NCI-H1417 treated with DMSO at 0.1 percent for 48 hours (cell line): ENCODE measurements at regions not wholly inside any gene's neighbourhood (a gene's known extent, or its start where the extent isn't known, plus 50 kb on each side); places are given as distances from the start of the nearest gene placed in this dataset.
"Not testable (repeated sequence)": the region's sequence is repeated elsewhere in the genome, so short reads cannot be mapped to it uniquely, and the experiment has no call there.

ENCODE experiments used
- DNase-seq: peaks from one replicate; lab custom pipeline; 2025; lab: John Stamatoyannopoulos, UW

DNA sequence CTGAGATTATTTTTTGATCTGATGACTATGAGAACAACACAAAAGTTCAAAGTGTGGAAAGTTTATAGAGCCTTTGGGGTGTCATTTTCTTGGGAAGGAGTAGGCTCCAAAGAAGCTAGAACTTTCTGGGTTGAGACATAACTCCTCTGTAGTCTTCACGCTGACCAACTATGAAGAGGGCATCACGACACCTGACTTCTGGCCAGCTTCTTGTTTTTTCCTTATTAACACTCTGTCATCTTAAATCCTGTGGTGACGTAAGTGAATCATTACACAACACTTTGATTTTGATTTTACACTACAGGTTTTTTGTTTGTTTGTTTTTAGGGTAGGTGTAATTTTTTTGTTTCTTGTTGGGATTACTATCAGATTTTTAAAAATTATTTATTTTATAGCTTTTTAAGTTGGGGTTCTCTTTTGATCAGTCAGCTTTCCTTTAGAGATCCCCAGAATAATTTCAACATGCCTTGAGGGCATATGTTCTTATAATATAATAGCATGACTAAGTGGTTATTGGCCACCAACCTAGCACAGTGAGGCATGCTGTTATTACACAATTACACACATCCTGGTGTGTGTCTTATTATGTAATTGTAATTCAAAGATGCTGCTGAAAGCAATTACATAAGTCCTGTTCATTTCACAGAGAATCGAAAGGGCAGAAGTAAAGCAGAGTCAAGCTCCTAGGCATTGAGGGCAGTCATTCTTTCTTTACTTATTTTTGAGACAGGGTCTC lies 281.6 kb upstream of the NOTCH2NLA start:
- DNase-seq = not testable (repeated sequence)

DNA sequence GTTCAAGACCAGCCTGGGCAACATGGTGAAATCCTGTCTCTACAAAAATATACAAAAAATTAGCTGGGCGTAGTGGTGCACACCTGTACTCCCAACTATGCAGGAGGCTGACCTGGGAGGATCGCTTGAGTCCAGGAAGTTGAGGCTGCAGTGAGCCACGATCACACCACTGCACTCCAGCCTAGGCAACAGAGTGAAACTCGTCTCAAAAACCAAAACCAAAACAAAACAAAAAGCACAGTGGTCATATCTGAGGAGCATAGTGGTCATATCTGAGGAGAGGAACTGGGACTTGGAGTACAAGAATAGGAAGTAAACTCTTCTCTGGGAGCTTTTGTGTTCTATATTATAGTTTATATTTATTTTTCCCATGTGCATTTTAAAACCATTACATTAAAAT lies 275.3 kb upstream of the NOTCH2NLA start:
- DNase-seq = not testable (repeated sequence)

DNA sequence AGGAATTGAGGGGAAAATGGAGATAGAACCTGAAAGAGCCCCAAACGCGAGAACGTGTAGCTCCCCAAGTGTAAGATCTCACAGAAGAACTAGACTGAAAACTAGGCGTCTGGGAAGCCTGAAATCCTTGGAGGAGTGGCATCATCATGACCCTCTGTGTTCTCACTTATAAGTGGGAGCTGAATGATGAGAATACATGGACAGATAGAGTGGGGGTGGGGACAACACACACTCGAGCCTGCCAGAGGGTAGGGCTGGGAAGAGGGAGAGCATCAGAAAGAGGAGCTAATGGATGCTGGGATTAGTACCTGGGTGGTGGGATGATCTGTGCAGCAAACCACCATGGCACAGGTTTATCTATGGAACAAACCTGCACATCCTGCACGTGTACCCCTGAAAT lies 258.7 kb upstream of the NOTCH2NLA start:
- not testable (repeated sequence) for DNase-seq

DNA sequence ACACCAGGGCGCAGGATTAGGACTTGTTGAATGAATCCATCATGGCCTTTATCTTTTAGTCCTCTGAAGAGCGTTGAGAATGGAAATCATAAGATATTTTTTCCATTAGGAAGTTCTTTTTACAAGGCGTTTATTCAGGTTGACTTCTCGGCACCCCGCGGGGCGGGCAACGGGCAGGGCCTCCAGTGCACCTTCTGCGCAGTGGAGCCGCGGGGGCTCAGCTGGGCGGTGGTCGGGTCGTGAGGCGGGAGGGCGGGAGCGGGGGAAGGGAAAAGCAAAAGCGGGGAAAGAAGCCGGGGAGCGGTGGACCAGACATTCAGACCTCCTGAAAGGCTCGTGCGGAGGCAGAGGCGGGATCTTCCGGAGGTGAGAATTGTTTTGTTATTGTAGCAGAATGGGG lies 258.3 kb upstream of the NOTCH2NLA start:
- DNase-seq = not testable (repeated sequence)

DNA sequence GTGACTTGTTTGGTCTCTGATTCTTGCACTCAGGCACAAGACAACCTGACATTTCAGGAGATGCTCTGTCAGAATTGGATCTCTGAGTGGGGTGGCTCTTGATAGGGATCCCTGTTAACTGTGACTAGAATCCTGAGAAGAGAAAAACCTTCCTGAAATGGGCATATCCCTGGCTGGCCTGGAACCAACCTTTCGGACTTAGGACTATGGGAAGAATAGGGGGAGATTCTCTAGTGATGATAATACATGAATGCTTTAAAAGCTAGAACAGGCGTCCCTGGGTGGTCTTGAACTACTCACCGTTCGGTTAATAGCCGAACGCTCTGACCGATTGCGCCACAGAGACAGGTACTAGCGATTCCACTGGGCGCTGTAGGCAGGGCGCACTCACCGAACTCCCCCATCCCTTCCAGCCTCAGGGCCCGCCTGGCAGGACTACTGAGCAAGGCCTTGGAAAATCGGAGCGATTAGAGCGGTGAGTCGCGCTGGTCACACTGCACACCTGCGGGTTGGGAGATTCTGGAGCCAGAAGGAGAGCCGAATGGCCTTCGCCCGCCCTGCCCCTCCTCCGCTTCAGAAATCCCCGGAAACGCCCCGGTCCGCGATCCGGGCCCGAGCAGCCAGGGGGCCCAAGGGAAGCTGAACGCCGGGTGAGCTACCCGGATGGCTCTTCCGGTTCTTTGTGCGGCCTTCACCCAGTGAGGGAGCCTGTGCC lies 257.6 kb upstream of the NOTCH2NLA start:
- not testable (repeated sequence) for DNase-seq

DNA sequence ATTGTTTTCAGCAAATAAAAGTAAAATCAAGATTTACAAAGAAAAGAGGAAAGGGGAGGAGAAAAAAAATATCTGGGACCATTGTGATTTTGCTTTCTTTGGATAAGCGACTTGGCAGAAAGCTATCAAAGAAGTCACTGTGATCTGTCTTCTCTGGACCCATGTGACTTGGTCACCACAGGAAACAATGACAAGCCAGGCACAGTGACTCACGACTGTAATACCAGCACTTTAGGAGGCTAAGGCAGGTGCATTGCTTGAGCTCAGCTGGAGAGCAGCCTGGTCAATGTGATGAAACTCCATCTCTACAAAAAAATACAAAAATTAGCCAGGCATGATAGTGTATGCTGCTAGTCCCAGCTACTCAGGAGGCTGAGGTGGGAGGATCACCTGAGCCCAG lies 255.4 kb upstream of the NOTCH2NLA start:
- DNase-seq = not testable (repeated sequence)

DNA sequence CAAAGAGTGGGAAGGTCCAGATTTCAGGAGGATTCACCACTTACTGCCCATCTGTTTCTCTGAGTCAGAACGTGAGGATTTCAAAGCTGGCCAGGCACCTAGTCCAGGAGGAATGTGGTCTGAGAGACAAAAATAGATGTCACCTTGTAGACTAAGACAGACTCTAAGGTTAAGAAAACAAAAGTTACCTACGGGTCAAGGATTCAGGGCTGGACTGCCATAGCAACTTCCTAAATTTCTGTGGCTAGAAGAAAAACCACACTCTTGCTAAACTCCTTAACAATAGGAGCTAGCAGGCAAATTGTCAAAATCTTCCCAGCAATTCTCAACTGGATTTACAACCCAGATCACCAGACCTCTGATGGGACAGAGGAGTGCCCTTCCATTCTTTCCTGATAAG lies 250.4 kb upstream of the NOTCH2NLA start:
- not testable (repeated sequence) for DNase-seq

DNA sequence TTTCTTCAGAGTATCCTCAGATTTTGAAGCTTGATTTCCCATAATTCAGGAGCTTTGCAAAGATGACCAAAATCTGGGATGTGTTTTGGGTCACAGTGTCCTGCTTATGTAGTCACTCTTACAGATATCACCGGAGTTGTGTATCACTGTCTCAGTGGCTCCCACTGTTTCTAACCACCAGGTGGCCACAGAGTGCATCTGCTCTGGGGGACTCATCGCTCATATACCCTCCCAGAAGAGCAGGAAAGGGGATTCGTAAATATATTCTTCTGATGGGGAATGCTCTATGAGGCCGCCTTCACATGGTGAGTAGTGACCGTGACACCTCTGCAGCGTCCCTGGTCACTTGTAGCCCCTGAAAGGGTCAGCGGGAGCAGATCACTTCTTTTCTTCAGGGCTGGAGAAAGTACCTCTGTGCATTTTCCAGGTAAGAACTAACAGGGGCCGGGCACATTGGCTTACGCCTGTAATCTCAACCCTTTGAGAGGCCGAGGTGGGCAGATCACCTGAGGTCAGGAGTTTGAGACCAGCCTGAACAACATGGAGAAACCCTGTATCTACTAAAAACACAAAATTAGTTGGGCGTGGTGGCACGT lies 249.4 kb upstream of the NOTCH2NLA start:
- DNase-seq = not testable (repeated sequence)

DNA sequence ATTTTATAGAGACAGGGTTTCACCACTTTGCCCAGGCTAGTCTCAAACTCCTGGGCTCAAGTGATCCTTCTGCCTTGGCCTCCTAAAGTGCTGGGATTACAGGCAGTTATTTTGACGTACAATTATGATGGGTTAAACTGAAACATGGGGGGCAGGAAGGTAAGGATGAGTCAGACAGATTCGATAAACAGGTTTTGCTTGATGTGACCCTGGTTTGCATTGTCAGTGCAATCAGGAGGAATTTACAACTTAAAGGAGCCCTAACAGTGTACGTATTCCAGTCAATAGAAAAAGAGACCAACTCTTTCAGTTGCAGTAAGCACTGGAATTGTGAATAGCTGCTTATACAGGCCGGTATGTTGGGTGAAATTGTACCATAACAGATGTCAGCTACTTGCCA lies 246.3 kb upstream of the NOTCH2NLA start:
- DNase-seq = not testable (repeated sequence)

DNA sequence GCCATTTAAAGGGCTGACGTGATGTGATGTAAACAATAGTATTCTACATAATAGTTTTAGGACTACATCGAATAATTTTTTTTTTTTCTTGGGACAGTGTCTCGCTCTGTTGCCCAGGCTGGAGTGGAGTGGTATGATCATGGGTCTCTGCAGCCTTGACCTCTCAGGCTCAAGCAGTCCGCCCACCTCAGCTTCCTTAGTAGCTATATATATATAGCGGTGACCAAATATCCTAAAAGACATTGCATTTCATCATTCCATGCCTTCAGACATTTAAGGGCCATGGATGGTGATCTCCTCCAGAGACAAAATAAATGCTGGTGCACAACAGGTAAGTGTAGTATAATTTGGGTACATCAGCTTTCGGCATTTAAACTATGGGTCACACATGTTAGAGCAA lies 245.4 kb upstream of the NOTCH2NLA start:
- not testable (repeated sequence) for DNase-seq

DNA sequence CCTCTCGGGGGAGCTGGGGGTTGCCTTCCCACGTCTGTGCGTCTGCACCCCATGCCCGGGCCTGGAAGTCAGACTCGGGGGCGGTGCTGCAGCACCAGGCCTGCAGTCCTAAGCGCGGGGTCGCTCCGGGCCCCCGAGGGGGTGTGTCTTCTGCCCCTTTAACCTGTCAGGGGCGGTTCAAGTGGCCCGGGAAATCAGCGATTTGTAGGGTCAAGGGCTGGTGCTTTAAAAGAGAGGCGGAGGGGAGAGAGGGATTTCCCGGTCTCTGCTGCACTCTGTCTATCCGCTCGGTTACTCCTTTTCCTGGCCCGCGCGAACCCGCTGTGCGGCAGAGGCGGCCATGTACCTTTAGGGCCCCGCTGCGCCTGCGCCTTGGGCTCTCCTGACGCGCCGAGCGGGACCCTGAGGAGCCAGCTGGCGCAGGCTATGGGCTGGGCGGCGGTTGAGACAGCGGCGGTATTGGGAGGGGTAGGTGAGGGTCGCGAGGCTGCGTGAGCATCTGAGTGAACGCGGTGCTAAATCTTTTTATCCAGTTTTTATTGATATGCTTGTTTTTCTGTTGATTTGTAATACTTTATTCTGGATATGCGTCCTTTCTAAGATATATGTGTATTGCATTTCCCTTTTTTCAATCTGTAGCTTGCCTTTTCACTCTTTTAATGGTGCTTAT lies 243.5 kb upstream of the NOTCH2NLA start:
- DNase-seq = peak; percentile 35

DNA sequence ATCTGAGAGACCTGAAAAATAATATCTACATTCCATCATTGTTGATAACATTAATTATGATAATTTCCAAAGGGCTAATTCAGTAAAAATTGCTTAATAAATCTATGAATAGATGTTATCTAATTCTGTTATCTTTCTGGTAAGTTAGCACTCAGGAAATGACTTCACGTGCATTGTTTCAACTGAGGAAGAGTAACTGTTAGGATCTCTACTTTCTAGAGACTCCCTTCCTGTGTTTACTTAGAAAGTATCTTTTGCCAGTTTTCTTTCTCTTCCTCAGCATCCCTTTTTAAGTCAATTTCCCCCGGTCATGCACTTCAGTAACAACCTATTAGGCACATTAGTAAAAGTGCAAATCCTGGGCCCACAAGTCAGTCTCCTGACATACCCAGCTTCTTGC lies 231.1 kb upstream of the NOTCH2NLA start:
- DNase-seq = not testable (repeated sequence)

DNA sequence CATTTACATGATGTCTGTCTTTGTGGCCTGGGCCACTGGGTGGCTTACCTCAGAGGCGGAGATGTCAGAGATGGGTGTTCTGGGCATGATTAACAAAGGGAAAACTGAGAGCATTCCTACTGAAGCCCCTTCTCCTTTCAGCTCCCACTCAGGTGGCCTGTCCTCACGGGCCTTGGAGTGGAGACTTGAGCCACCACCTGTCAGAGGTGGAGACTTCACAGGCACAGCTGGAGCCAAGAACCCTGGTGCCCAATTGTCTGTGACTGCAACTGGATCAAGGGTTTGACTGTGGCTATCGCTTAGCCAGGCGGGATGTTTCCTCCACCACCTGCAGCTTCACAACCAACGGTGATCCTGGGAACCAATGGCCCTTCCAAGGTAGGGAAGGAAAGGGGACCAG lies 230.5 kb upstream of the NOTCH2NLA start:
- DNase-seq = not testable (repeated sequence)

DNA sequence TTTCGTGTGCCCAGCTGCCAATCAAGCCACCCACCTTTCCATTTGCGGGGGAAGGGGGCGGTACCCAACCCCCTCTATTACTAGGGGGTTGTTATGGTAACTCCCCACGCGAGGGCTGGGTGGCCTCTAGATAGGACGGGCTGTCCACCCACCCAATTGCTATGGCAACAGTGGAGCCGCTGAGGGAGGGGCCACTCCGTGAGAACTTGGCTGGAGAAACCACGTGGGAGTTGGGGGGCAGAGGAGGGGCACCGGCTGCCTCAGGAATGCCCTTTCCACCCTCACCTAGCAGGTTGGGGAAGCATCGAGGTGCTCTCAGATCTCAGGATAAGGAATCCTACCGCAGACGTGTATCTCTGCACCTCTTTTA lies 220.0 kb upstream of the NOTCH2NLA start:
- DNase-seq = not testable (repeated sequence)

DNA sequence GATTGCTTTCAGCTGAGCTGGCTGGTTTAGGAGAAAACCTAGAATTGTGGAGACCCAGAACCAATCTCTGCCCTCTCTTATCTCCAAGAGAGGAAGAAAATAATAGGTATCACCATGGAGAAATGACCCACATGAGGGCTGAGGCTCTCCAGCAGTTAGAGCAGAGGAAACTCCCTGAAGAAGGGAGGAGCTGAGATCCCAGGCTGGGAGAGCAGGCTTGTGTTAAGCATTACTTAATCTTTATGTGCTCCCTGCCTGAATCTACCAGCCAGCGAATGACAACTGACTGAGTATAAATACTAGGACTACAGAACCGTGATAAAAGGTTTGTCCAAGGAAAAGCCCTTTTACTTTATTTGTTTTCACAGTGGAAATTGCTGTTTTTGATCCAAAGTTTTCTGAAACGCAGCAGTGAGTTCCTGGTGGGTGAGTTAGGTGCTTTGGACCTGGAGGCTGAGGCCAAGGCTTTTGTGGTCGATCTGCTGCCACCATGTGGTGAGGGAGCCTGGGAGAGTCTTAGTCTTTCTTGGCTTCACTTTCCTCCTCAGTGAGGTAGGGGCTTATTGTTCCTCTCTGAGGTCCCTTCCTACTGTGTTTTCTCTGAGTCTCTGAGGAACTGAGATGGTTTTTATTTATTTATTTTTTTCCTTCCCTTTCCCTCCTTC lies 219.5 kb upstream of the NOTCH2NLA start:
- DNase-seq = not testable (repeated sequence)

DNA sequence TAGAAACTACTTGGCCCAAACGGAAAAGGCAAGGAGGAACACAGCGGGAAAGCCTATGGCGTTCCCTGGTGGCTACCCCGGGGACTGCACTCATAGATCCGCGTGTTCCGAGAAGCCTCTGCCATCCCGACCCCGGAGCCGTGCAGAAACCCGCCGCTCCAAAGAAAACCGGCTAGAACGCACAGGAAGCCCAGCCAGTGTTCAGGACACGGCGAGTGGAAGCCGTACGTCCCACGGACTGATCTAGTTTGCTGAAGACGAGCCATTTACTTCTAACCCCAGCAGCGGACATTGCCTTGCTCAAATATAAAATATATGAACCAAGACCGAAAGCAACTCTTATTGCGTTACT lies 215.0 kb upstream of the NOTCH2NLA start:
- DNase-seq = not testable (repeated sequence)

DNA sequence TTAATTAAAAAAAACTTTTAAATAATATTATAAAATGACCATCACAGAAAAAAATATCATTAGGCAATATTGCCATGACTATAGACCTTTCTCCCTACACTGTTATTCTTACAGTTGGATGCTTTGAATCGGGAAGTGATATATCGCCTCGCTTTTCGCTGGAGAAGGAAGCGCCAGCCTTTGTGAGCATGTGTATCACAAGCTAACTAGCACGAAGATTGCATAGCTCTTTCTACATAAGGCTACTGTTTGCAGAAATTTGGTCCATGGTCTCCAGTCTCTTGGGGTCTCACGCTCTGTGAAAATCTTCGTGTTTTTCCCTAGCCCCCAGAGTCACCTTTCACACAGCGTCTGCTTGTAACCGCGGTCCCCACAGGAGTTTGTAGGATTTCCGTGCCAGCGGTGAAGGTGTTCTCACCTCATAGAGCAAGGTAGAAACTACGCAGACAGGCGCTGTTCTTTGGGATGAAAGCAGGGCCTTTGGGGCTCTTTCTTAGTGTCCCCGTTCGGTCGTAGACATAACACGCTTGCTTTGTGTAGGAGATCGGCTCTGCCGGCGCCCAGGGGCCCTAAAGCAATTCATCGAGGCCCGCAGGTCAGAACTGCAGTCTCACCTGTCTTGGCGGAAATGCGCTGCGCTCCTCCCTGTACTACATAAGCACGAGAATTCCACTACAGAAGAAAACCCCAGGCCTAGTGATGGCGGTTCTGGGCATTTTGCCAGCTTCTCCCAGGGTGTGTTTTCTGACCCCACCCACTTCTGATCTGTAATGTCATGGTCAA lies 214.5 kb upstream of the NOTCH2NLA start:
- not testable (repeated sequence) for DNase-seq

DNA sequence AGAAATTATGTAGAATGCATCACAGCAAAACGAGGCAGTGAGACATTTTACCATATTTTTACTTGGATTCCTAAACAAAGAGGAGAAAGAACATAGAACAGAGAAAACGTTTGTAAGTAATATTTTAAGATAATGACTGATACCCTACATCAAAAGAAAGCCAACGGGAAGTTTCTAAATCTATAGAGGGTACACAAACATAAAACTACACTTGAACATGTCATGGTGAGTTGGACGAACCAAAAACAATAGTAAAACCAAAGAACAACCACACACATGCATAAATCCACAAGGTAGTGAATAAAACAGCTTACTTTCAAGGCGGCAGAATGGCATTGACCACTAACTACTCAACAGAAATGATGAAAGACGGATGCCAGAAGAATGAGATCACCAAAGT lies 209.7 kb upstream of the NOTCH2NLA start:
- DNase-seq = not testable (repeated sequence)

DNA sequence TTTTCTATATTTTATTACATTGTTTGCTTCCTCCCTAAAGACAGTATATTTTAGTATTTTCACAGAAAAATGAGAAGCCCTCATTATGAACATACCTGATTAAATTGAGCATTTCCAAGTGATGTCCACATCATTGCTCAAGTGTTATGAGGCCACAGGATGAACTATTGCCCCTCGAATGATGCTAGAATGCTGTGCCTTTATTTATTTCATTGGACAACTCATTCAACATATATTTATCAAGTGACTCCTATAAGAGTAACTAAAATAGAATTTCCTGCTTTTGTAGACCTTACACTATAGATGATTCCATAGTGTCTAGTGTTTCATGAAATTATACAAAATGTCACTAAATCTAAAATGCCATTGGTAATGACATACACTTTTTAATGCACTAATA lies 187.8 kb upstream of the NOTCH2NLA start:
- not testable (repeated sequence) for DNase-seq

DNA sequence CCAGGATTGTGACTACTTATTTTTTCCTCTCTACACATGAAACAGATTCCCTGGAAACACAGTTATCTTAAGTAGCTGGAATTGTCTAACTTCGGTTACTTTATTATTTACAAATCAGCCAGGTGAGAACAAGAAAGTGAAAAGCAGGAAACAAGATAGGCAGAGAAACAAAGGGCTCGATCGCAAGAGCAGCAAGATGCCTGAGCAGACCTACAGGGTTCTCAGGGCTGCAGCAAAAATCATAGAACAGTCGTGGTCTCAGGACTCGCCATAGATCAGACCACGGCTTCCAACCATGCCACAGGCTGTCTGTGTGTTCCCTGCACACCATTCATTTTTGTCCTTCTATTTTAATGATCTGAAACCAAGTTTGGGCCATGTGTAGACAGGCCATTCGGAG lies 186.2 kb upstream of the NOTCH2NLA start:
- not testable (repeated sequence) for DNase-seq

DNA sequence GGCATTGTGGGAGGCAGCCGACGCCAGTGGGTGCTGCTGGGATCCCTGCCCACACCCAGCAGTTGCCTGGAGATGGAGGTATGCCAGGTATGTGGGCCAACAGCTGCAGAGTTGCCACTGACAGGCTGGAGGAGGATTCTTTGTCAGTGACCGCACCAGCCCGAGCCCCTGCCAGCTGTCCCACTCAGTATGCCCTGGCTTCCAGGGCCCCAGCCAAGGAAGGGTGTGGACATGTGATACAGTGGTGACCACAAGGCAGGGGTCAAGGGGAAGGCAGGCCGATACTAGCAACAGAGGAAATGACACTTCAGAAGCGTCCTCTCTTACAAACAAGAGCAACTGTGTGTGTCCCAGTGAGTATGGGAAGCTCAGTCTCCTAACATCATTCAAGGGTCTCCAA lies 185.1 kb upstream of the NOTCH2NLA start:
- DNase-seq = not testable (repeated sequence)
